Nephron progenitor cell (in vitro differentiated cells): ENCODE measurements at regions not wholly inside any gene's neighbourhood (a gene's known extent, or its start where the extent isn't known, plus 50 kb on each side); places are given as distances from the start of the nearest gene placed in this dataset.

Experiments used
- DNase-seq: peaks from one replicate; pipeline ENCODE4 v3.0.0; 2021
- H3K27ac Mint-ChIP-seq: 2 replicates; pipeline ENCODE4 v1.8.0; 2021; ENCODE audit warnings: mild to moderate bottlenecking, moderate library complexity, mixed read lengths
- H3K27me3 Mint-ChIP-seq: 2 replicates; pipeline ENCODE4 v1.8.0; 2021; ENCODE audit warnings: mild to moderate bottlenecking, low read depth, mixed read lengths; ENCODE audit not compliant: poor library complexity
- H3K36me3 Mint-ChIP-seq: 2 replicates; pipeline ENCODE4 v1.8.0; 2021; ENCODE audit warnings: low read depth, mixed read lengths
- H3K4me1 Mint-ChIP-seq: 2 replicates; pipeline ENCODE4 v1.8.0; 2021; ENCODE audit warnings: mixed read lengths
- H3K4me3 Mint-ChIP-seq: 2 replicates; pipeline ENCODE4 v1.8.0; 2021; ENCODE audit warnings: mild to moderate bottlenecking, moderate library complexity, mixed read lengths
- H3K9me3 Mint-ChIP-seq: 2 replicates; pipeline ENCODE4 v1.8.0; 2021; ENCODE audit warnings: mild to moderate bottlenecking, moderate library complexity, mixed read lengths
- TF ChIP-seq, protein P1 (sequence below): fragments of 200-600 bp; sonication (generic); IDR thresholded peaks from 2 replicates; pipeline ENCODE4 v1.5.0; 2021; ENCODE audit warnings: antibody characterized with exemption

- Mint-ChIP-seq H3K27me3 (peaks cover 19% of the 10 kb centered on the region), H3K36me3 (no peaks in the 10 kb centered on the region), H3K9me3 (no peaks in the 10 kb centered on the region), H3K4me3 (no peak overlapping the region), H3K4me1 (peaks cover 13% of the 10 kb centered on the region), H3K27ac (no peak overlapping the region)
- TF ChIP-seq, protein P1, sequence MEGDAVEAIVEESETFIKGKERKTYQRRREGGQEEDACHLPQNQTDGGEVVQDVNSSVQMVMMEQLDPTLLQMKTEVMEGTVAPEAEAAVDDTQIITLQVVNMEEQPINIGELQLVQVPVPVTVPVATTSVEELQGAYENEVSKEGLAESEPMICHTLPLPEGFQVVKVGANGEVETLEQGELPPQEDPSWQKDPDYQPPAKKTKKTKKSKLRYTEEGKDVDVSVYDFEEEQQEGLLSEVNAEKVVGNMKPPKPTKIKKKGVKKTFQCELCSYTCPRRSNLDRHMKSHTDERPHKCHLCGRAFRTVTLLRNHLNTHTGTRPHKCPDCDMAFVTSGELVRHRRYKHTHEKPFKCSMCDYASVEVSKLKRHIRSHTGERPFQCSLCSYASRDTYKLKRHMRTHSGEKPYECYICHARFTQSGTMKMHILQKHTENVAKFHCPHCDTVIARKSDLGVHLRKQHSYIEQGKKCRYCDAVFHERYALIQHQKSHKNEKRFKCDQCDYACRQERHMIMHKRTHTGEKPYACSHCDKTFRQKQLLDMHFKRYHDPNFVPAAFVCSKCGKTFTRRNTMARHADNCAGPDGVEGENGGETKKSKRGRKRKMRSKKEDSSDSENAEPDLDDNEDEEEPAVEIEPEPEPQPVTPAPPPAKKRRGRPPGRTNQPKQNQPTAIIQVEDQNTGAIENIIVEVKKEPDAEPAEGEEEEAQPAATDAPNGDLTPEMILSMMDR = no peak
- no peak for DNase-seq
Observed at GRCh38 chr18:50468807-50469206, 91.1 kb upstream of the MAPK4 start.

- DNase-seq = no peak
- TF ChIP-seq, protein P1 = no peak
- Mint-ChIP-seq H3K27me3 (peaks cover 19% of the 10 kb centered on the region), H3K9me3 (no peaks in the 10 kb centered on the region), H3K4me1 (peaks cover 19% of the 10 kb centered on the region), H3K27ac (no peak overlapping the region), H3K36me3 (no peaks in the 10 kb centered on the region), H3K4me3 (no peak overlapping the region)
Observed at GRCh38 chr18:50469380-50469781, 90.5 kb upstream of the MAPK4 start.

DNA sequence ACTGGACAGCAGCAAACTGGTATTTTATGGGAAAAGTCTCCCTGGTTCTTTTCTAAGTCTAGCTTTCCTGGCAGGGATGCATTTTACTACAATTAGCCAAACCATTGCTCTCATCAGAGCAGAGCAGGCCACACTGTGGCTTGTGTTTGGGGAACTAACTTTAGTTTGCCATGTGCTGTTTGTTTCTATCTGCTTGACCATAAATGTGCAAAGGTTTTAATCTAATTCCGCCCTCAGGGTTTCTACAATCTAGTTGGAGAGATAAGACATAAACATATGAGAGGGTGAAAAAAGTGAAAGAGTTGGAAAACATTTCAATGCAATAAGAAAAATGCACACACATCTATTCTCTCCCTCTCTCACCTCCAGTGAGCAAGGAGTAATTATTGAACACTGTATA is 86.9 kb upstream of the MAPK4 start:
- H3K4me3 Mint-ChIP-seq = no peak overlapping the region
- no peaks in the 10 kb centered on the region for H3K36me3 Mint-ChIP-seq
- H3K27ac Mint-ChIP-seq = no peak overlapping the region
- DNase-seq = no peak
- peaks cover 22% of the 10 kb centered on the region for H3K4me1 Mint-ChIP-seq
- peaks cover 16% of the 10 kb centered on the region for H3K27me3 Mint-ChIP-seq
- peaks cover 11% of the 10 kb centered on the region for H3K9me3 Mint-ChIP-seq
- TF ChIP-seq, protein P1 = no peak

DNA sequence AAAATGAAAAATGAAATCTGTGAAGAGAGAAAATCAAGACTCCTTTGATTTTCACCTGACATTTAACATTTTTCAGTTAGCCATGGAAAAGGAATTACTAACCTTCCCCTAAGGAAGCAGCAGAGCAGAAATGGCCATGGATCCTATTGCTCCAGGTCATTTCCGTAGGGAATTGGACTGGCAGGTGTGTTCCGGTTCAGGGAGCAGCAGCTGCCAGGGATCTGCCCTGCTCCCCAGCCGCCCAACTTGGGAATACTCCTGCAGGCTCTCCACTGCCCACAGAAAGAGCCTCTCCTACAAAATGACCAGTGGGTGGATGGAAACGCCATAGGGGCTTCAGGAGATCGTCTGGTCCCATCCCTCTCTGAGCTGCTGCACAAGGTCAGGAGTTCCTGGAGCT is 86.0 kb upstream of the MAPK4 start:
- H3K27ac Mint-ChIP-seq = no peak overlapping the region
- no peaks in the 10 kb centered on the region for H3K36me3 Mint-ChIP-seq
- H3K4me1 Mint-ChIP-seq = peaks cover 22% of the 10 kb centered on the region
- no peak overlapping the region for H3K4me3 Mint-ChIP-seq
- peaks cover 19% of the 10 kb centered on the region for H3K27me3 Mint-ChIP-seq
- TF ChIP-seq, protein P1 = no peak
- DNase-seq = peak; percentile 24
- peaks cover 11% of the 10 kb centered on the region for H3K9me3 Mint-ChIP-seq

DNA sequence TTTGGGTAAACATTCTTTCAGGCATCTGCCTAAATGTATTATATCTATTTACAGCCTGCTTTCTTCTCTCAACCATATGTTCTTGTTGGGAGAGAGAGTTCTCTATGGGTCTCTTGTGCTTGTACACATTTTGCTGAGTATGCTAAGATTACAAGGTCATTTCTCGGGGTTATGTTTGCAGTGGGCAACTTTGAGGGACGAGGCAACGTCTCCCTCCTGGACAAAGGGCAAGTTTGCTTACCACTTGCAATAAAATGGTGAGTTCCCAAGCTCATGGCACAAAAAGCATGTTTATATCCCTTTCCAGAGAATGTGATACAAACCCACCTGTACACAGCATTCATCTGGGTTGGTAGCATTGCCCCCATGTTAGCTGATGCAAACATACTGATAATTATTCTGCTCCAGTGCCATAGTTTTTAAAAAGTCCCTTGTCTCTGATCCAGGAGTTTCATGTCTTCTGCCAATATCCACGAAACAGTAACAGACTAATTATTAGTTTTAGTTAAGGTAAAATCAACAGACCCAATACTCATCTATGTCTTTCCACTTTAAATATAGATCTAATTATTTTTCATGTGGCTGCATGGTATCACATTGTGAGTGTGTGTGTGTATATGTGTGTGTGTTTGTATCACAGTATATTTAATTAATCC is 84.2 kb upstream of the MAPK4 start:
- Mint-ChIP-seq H3K9me3 (peaks cover 11% of the 10 kb centered on the region), H3K36me3 (no peaks in the 10 kb centered on the region), H3K4me1 (peaks cover 22% of the 10 kb centered on the region), H3K27me3 (peaks cover 11% of the 10 kb centered on the region), H3K27ac (no peak overlapping the region), H3K4me3 (no peak overlapping the region)
- no peak for DNase-seq
- TF ChIP-seq, protein P1 = no peak

GRCh38 chr18:50492097-50492496 is 67.8 kb upstream of the MAPK4 start:
- H3K4me3 Mint-ChIP-seq = no peak overlapping the region
- no peak overlapping the region for H3K27ac Mint-ChIP-seq
- peaks cover 7% of the 10 kb centered on the region for H3K4me1 Mint-ChIP-seq
- TF ChIP-seq, protein P1 = no peak
- peaks cover 6% of the 10 kb centered on the region for H3K27me3 Mint-ChIP-seq
- no peak for DNase-seq
- H3K9me3 Mint-ChIP-seq = peaks cover 33% of the 10 kb centered on the region
- H3K36me3 Mint-ChIP-seq = no peaks in the 10 kb centered on the region
